ENCODE measurements at regions not wholly inside any gene's neighbourhood (a gene's known extent, or its start where the extent isn't known, plus 50 kb on each side); places are given as distances from the start of the nearest gene placed in this dataset.

DNA sequence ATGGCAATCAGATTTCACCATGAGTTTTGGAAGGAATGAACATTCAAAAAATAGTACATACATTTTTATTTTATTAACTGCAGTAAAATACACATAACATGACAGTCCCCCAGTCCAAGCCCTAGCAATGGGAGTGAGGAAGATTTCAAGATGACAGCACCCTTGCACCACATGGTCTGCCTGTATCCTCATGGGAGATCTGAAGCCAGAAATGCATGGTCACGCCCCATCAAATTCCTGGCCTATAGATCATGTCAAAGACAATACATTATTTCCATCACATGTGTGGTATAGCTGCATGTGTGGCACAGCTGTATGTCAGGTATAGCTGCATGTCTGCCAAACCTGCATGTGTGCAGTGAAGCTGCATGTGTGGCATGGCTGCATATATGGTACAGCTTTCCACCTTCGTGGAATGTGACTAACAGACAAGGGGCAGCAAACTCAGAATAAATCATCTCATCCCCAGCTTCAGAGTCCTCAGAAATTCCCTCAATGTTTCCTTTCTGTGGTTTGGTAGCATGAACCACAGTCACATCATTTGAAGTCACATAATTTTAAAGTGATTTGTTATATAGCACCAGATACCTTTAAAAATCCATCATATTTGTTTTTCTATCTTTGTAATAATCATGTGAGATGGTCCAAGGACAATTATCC lies 518.2 kb upstream of the SOX11 start:
- TF ChIP-seq, protein P1, sequence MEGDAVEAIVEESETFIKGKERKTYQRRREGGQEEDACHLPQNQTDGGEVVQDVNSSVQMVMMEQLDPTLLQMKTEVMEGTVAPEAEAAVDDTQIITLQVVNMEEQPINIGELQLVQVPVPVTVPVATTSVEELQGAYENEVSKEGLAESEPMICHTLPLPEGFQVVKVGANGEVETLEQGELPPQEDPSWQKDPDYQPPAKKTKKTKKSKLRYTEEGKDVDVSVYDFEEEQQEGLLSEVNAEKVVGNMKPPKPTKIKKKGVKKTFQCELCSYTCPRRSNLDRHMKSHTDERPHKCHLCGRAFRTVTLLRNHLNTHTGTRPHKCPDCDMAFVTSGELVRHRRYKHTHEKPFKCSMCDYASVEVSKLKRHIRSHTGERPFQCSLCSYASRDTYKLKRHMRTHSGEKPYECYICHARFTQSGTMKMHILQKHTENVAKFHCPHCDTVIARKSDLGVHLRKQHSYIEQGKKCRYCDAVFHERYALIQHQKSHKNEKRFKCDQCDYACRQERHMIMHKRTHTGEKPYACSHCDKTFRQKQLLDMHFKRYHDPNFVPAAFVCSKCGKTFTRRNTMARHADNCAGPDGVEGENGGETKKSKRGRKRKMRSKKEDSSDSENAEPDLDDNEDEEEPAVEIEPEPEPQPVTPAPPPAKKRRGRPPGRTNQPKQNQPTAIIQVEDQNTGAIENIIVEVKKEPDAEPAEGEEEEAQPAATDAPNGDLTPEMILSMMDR (IDR thresholded peaks at IDR 0.05; ENCODE audit: poor library complexity, severe bottlenecking), result no peak
- no peak overlapping the region for H3K27ac ChIP-seq (ENCODE audit: poor library complexity, severe bottlenecking)
- no peaks in the 10 kb centered on the region for H3K36me3 ChIP-seq (ENCODE audit: low read depth)
- no peaks in the 10 kb centered on the region for H3K9me3 ChIP-seq (ENCODE audit: severe bottlenecking)
- DNase-seq (ENCODE audit: low spot score) (no peak), ATAC-seq (ENCODE audit: low read depth) (no peak)
- peaks cover 8% of the 10 kb centered on the region for H3K4me1 ChIP-seq (ENCODE audit: insufficient read depth, poor library complexity, severe bottlenecking)
- H3K4me3 ChIP-seq (ENCODE audit: severe bottlenecking), result no peak overlapping the region
- H3K27me3 ChIP-seq (ENCODE audit: insufficient read depth, poor library complexity, severe bottlenecking), result no peaks in the 10 kb centered on the region

DNA sequence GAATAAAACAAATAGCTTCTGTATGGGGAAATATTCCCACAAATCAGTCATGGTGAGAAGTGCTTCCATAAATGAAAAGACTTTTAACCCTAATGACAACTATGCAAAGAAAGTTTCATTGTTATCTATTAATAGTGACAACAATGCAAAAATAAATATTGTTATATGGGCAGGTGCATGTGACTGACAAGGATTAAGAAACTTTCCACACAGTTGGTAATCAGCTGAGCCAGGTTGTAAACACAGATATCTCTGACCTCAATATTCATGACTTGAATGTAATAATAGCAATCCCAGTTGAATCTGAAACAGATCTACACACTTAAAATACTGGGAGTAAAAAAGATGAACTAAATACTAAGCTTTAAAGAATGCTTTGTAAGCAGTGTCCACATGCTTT lies 517.0 kb upstream of the SOX11 start:
- ATAC-seq (ENCODE audit: low read depth) (no peak), DNase-seq (ENCODE audit: low spot score) (no peak)
- H3K4me1 ChIP-seq (ENCODE audit: insufficient read depth, poor library complexity, severe bottlenecking), result peaks cover 8% of the 10 kb centered on the region
- no peaks in the 10 kb centered on the region for H3K36me3 ChIP-seq (ENCODE audit: low read depth)
- H3K27me3 ChIP-seq (ENCODE audit: insufficient read depth, poor library complexity, severe bottlenecking), result no peaks in the 10 kb centered on the region
- no peak overlapping the region for H3K27ac ChIP-seq (ENCODE audit: poor library complexity, severe bottlenecking)
- H3K9me3 ChIP-seq (ENCODE audit: severe bottlenecking), result no peaks in the 10 kb centered on the region
- H3K4me3 ChIP-seq (ENCODE audit: severe bottlenecking), result no peak overlapping the region
- TF ChIP-seq, protein P1 (IDR thresholded peaks at IDR 0.05; ENCODE audit: poor library complexity, severe bottlenecking), result no peak

DNA sequence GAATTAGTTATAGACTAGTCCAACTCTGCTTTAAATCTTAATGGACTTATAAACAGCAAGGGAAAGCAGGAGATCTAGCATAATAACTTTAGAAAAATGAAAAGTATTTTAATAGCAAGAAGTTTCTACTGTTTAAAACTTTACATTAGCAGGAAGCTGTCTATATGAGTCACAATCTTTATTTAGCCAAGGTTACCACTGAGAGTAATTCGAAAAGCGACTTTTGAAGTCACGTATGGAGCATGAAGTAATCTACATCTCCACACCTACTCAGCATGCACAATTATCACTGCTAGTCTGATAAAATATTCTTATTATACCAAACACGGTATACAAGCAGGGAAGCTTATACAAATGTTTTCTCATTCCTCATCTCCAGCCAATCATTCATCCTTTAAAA lies 515.4 kb upstream of the SOX11 start:
- no peak for DNase-seq (ENCODE audit: low spot score)
- Histone ChIP-seq H3K4me1 (ENCODE audit: insufficient read depth, poor library complexity, severe bottlenecking) (peaks cover 8% of the 10 kb centered on the region), H3K4me3 (ENCODE audit: severe bottlenecking) (no peak overlapping the region), H3K9me3 (ENCODE audit: severe bottlenecking) (no peaks in the 10 kb centered on the region), H3K27me3 (ENCODE audit: insufficient read depth, poor library complexity, severe bottlenecking) (no peaks in the 10 kb centered on the region), H3K36me3 (ENCODE audit: low read depth) (no peaks in the 10 kb centered on the region), H3K27ac (ENCODE audit: poor library complexity, severe bottlenecking) (no peak overlapping the region)
- TF ChIP-seq, protein P1 (IDR thresholded peaks at IDR 0.05; ENCODE audit: poor library complexity, severe bottlenecking), result no peak
- ATAC-seq (ENCODE audit: low read depth), result peak; percentile 35; the same call in 1 of the 3 replicates

DNA sequence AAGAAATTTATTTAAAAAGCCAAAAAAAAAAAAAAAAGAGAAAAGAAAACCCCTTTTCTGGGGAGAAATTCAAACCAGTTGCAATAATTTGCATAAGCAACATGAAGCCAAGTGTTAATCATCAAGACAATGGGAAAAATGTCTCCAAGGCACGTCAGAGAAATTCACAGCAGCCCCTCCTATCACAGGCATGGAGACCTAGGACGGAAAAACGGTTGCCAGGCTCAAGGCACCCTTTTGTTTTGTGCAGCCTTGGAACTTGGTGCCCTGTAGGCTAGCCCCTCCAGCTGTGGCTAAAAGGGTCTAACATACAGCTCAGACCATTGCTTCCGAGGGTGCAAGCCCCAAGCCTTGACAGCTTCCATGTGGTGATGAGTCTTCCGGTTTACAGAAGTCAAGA lies 509.2 kb upstream of the SOX11 start:
- DNase-seq (ENCODE audit: low spot score) (no peak), ATAC-seq (ENCODE audit: low read depth) (no peak)
- TF ChIP-seq, protein P1 (IDR thresholded peaks at IDR 0.05; ENCODE audit: poor library complexity, severe bottlenecking), result no peak
- Histone ChIP-seq H3K4me3 (ENCODE audit: severe bottlenecking) (no peak overlapping the region), H3K27ac (ENCODE audit: poor library complexity, severe bottlenecking) (no peak overlapping the region), H3K27me3 (ENCODE audit: insufficient read depth, poor library complexity, severe bottlenecking) (no peaks in the 10 kb centered on the region), H3K9me3 (ENCODE audit: severe bottlenecking) (no peaks in the 10 kb centered on the region), H3K36me3 (ENCODE audit: low read depth) (no peaks in the 10 kb centered on the region), H3K4me1 (ENCODE audit: insufficient read depth, poor library complexity, severe bottlenecking) (peaks cover 7% of the 10 kb centered on the region)

DNA sequence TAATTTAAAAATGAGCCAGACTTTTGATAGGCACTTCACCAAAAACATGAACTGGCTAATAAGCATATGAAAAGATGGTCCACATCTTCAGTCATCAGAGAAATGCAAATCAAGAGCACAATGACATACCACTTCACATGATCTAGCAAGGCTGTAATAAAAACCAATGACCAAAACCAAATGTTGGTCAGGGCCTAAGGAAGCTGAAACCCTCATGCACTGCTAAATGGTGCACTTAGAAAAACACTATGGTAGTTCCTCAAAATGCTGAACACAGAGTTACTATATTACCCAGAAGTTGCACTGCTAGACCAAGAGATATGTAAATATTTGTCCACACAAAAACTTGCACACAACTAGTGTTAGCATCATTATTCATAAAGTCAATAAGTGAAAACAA lies 504.9 kb upstream of the SOX11 start:
- ATAC-seq (ENCODE audit: low read depth) (no peak), DNase-seq (ENCODE audit: low spot score) (no peak)
- Histone ChIP-seq H3K9me3 (ENCODE audit: severe bottlenecking) (no peaks in the 10 kb centered on the region), H3K4me3 (ENCODE audit: severe bottlenecking) (no peak overlapping the region), H3K27ac (ENCODE audit: poor library complexity, severe bottlenecking) (no peak overlapping the region), H3K36me3 (ENCODE audit: low read depth) (no peaks in the 10 kb centered on the region), H3K27me3 (ENCODE audit: insufficient read depth, poor library complexity, severe bottlenecking) (no peaks in the 10 kb centered on the region), H3K4me1 (ENCODE audit: insufficient read depth, poor library complexity, severe bottlenecking) (peaks cover 17% of the 10 kb centered on the region)
- TF ChIP-seq, protein P1 (IDR thresholded peaks at IDR 0.05; ENCODE audit: poor library complexity, severe bottlenecking), result no peak
